AG04449 (cell line): ENCODE measurements at regions not wholly inside any gene's neighbourhood (a gene's known extent, or its start where the extent isn't known, plus 50 kb on each side); places are given as distances from the start of the nearest gene placed in this dataset.
"Not testable (repeated sequence)": the region's sequence is repeated elsewhere in the genome, so short reads cannot be mapped to it uniquely, and the experiment has no call there.

ENCODE experiments used
- CTCF ChIA-PET: fragments of 350-600 bp; formaldehyde crosslinking; extraction: SDS; loops from one replicate; lab custom pipeline; 2021; ENCODE audit warnings: antibody characterized with exemption; lab: Yijun Ruan, JAX
- POLR2A ChIA-PET: fragments of 400-600, 350-600 bp; formaldehyde crosslinking; extraction: SDS; loops from one replicate; lab custom pipeline; 2020; ENCODE audit warnings: antibody characterized with exemption, inconsistent platforms; lab: Yijun Ruan, JAX
- DNase-seq: peaks from one replicate; pipeline ENCODE4 v3.0.0-alpha.2; 2010; ENCODE audit warnings: low read depth, low spot score
- H3K4me3 ChIP-seq: 2 replicates; pipeline ENCODE4 v1.5.1; 2011; ENCODE audit warnings: low read depth, mild to moderate bottlenecking, control low read depth, low read length
- TF ChIP-seq, protein P1 (sequence below): IDR thresholded peaks from one replicate; pipeline ENCODE4 v1.5.1; 2011; ENCODE audit warnings: mild to moderate bottlenecking, moderate library complexity, low read length, control low read depth, inconsistent platforms; ENCODE audit not compliant: insufficient read depth; ENCODE audit errors: missing control alignments

DNA sequence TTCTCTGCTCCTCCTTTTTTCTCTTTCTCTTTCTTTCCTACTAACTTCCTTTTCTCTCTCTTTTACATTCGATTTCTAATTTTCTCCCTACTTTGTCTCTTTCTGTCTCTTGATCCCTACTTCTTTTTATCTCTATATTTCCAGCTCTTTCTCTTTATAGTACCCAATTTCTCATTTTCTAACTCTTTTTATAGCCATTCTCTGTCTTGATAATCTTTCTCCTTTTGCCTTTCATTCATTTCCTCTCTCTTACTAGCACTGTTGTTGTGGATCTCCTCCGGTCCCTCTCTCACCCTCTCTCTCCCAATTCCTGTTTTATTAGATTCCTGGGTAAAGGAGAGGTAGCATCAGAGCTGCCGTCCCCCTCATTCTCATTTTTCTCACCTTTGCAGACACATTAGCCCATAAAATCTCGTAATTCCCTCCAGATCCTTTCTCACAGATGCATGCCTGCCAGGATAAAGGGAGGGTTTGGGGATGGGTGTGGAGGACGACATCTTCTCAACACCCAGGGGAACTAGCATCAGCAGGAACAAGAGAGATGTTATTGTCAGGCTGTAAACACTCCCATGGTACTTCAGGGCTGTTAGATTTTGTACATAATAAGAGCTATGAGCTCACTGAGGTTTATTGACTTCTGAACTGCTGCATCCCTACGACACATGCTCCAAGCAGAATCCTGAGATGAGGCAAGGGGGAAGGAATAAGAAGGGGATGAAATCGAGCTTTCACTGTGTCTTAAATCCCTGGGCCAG is 159.0 kb upstream of the GALNT2 start:
- ChIA-PET POLR2A (no interaction called here), CTCF (no interaction called here)
- TF ChIP-seq, protein P1, sequence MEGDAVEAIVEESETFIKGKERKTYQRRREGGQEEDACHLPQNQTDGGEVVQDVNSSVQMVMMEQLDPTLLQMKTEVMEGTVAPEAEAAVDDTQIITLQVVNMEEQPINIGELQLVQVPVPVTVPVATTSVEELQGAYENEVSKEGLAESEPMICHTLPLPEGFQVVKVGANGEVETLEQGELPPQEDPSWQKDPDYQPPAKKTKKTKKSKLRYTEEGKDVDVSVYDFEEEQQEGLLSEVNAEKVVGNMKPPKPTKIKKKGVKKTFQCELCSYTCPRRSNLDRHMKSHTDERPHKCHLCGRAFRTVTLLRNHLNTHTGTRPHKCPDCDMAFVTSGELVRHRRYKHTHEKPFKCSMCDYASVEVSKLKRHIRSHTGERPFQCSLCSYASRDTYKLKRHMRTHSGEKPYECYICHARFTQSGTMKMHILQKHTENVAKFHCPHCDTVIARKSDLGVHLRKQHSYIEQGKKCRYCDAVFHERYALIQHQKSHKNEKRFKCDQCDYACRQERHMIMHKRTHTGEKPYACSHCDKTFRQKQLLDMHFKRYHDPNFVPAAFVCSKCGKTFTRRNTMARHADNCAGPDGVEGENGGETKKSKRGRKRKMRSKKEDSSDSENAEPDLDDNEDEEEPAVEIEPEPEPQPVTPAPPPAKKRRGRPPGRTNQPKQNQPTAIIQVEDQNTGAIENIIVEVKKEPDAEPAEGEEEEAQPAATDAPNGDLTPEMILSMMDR = no peak
- H3K4me3 ChIP-seq = no peak overlapping the region
- DNase-seq = no peak

DNA sequence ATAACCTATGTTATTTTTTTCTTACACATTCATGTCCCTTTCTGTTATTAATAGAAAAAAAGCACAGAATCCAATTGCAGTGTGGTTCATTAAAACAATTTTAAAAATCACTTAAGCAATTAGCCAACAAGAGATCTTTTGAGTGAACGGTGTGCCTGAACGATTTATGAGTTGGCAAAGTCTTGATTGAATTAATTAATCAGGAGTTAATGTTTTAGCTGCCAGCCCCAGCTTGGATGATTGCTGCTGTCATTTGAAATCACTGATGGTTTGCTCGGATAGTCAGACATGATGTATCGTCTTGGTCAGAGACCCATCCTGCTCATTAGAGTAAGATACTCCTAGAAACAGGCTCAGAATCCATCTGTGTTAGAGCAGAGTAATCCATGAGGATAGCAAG is 158.3 kb upstream of the GALNT2 start:
- DNase-seq = no peak
- CTCF ChIA-PET = no interaction called here
- TF ChIP-seq, protein P1 = no peak
- POLR2A ChIA-PET = no interaction called here
- no peak overlapping the region for H3K4me3 ChIP-seq

DNA sequence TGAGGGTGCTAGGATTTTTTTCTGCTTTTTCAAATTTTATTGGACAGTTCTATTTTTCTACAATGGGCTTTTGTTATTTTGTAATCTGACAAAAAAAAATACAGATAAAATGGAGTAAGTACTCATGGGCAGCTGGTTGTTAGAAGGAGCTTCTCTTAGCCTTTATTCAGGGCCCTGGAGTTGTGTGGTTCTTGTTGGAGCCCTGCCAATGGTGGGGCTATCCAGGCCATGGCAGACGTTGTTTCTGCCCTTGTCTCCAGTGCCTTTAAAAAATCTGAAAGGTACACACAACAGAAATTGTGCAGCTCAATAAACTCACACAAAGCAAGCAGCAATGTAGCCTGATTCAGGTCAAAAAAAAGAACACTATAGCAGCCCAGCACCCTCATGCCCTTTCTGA is 153.5 kb upstream of the GALNT2 start:
- CTCF ChIA-PET = no interaction called here

DNA sequence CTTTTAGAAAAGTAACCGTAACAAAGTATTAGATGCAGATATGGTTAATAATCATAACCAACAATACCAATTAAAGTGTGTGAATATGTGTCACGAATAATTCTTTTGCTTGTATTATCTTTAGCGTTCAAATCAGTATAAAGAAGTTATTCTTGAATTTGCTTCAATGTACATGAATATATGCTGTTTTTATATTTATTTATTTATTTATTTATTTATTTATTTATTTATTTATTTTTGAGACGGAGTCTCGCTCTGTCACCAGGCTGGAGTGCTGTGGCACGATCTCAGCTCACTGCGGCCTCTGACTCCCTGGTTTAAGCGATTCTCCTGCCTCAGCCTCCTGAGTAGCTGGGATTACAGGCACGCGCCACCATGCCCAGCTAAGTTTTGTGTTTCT is 147.6 kb upstream of the GALNT2 start:
- H3K4me3 ChIP-seq, POLR2A ChIA-PET, DNase-seq, CTCF ChIA-PET: not testable (repeated sequence)

More for the DNA sequence above, 153.5 kb upstream of the GALNT2 start:
- DNase-seq = no peak
- POLR2A ChIA-PET = no interaction called here
- TF ChIP-seq, protein P1 = no peak
- no peak overlapping the region for H3K4me3 ChIP-seq

DNA sequence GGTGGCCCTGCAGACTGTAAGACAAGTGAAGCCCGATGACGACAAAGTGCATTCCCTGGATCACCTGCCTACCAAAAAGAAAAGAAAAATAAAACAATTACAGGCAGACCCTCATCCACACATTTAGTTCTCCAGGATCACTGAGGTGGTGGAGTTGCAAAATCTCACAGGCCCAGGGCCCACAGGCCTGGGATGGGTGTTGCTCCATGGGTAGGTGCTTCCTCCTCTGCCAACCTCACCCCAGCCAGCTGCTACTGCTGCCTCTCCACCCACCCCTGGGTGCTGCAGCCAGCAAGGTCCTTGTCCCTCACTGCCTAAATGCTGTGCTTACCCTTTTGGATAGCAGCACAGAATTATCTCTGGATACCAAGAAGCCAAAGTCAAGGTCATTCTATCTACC is 146.4 kb upstream of the GALNT2 start:
- no peak for DNase-seq
- H3K4me3 ChIP-seq = no peak overlapping the region
- TF ChIP-seq, protein P1 = no peak
- POLR2A ChIA-PET = no interaction called here
- CTCF ChIA-PET = no interaction called here

DNA sequence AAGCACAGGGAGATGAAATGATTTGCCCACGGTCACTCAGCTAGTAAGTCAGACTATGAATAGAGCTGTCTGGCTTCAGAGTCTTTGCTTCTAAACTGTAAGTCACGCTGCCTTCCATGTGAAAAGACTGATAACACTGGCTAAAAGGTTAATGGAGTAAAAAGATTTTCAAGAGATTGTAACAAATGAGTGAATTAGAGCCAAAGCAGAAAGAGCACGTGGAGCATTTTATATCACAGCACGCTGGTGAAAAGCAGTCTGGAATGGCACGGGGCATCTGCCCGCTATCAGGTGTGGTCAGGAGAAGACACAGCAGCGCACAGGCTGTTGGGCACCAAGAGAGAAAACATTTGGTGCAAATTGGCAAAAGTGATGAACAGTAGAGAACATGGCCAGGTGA is 144.8 kb upstream of the GALNT2 start:
- H3K4me3 ChIP-seq = no peak overlapping the region
- TF ChIP-seq, protein P1 = no peak
- ChIA-PET CTCF (no interaction called here), POLR2A (no interaction called here)
- no peak for DNase-seq

DNA sequence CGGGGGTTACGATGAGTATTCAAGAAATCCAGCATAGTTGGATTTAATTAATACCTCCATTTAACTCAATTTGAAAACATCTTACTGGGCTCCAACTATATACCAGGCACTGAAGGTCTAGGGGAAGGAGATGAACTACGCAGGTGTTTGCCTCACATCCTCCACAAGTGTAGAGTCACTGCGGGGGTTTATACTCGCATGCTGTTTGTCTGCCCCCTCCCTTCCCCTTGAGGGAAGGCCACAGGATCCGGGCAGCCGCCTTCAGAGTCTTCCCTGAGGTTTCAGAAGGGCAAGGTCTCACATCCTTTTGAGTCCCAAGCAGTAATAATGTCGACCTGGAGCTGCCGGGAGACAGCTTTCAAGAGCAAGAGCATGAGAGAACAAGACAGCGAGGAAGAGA is 142.4 kb upstream of the GALNT2 start:
- POLR2A ChIA-PET = no interaction called here
- DNase-seq = no peak
- no peak overlapping the region for H3K4me3 ChIP-seq
- TF ChIP-seq, protein P1 = no peak
- CTCF ChIA-PET = interaction anchor here (1.4 kb wide), 1 partner anchor 14 kb away, joined by 3 read pairs; no protein-coding TSS in a partner anchor
